ENCODE measurements at regions not wholly inside any gene's neighbourhood (a gene's known extent, or its start where the extent isn't known, plus 50 kb on each side); places are given as distances from the start of the nearest gene placed in this dataset.

DNA sequence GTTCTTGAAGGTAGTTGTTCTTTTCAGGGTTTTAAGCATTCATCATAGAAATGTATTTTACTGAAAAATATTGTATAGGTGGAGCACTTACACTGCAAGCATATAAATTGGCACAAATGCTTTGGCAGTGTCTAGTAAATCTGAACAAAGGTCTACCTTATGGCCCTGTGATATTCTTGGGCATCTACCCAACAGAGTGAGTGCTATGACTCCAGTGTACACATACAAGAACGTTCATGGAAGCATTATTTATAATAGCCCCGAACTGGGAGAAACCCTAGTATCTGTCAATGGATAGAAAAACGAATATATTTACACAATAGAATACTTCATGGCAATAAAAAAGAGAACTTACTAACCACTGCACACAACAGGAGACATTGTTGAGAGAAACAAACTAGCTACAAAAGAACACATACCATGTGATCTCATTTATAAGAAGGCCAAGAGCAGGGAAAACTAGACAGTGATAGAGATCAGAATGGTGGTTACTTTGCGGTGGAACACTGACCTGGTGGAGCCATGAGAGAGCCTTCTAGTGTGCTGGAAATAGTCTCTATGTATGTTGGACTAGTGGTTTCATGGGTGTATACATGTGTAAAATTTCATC is 96.0 kb downstream of the MAB21L3 start:
- H3K9me3 ChIP-seq (ENCODE audit: low read length) = no peaks in the 10 kb centered on the region
- ChIA-PET POLR2A (no interaction called here), CTCF (ENCODE audit: low intra/inter-chr PET ratio, low total read pairs) (no interaction called here)
- TF ChIP-seq IKZF1 (IDR thresholded peaks at IDR 0.05) (no peak), ZNF589 (CRISPR knock-in tag; conservative IDR thresholded peaks at IDR 0.05) (no peak), HNRNPH1 (optimal IDR thresholded peaks at IDR 0.05; ENCODE audit: low read depth, low read length) (no peak), KDM6A (CRISPR knock-in tag; IDR thresholded peaks at IDR 0.05; ENCODE audit: low read depth) (no peak), RXRB (CRISPR knock-in tag; IDR thresholded peaks at IDR 0.05; ENCODE audit: borderline replicate concordance) (no peak), NFYB (CRISPR knock-in tag; IDR thresholded peaks at IDR 0.05) (no peak), HNRNPUL1 (IDR thresholded peaks at IDR 0.05; ENCODE audit: low read depth, low read length) (no peak), BCL6 (CRISPR knock-in tag; IDR thresholded peaks at IDR 0.05) (no peak), ZNF777 (CRISPR knock-in tag; IDR thresholded peaks at IDR 0.05) (no peak), ADNP (CRISPR knock-in tag; IDR thresholded peaks at IDR 0.05) (no peak), ZNF572 (CRISPR knock-in tag; IDR thresholded peaks at IDR 0.05) (no peak)
- TF ChIP-seq, protein P1, sequence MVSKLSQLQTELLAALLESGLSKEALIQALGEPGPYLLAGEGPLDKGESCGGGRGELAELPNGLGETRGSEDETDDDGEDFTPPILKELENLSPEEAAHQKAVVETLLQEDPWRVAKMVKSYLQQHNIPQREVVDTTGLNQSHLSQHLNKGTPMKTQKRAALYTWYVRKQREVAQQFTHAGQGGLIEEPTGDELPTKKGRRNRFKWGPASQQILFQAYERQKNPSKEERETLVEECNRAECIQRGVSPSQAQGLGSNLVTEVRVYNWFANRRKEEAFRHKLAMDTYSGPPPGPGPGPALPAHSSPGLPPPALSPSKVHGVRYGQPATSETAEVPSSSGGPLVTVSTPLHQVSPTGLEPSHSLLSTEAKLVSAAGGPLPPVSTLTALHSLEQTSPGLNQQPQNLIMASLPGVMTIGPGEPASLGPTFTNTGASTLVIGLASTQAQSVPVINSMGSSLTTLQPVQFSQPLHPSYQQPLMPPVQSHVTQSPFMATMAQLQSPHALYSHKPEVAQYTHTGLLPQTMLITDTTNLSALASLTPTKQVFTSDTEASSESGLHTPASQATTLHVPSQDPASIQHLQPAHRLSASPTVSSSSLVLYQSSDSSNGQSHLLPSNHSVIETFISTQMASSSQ (IDR thresholded peaks at IDR 0.05; ENCODE audit: low read depth) = no peak
- TF ChIP-seq, protein P1 (CRISPR knock-in tag; IDR thresholded peaks at IDR 0.05; ENCODE audit: borderline replicate concordance) = no peak
- TF ChIP-seq, protein P2, sequence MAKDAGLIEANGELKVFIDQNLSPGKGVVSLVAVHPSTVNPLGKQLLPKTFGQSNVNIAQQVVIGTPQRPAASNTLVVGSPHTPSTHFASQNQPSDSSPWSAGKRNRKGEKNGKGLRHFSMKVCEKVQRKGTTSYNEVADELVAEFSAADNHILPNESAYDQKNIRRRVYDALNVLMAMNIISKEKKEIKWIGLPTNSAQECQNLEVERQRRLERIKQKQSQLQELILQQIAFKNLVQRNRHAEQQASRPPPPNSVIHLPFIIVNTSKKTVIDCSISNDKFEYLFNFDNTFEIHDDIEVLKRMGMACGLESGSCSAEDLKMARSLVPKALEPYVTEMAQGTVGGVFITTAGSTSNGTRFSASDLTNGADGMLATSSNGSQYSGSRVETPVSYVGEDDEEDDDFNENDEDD (CRISPR knock-in tag; IDR thresholded peaks at IDR 0.05; ENCODE audit: borderline replicate concordance) = no peak
- TF ChIP-seq, protein P3, sequence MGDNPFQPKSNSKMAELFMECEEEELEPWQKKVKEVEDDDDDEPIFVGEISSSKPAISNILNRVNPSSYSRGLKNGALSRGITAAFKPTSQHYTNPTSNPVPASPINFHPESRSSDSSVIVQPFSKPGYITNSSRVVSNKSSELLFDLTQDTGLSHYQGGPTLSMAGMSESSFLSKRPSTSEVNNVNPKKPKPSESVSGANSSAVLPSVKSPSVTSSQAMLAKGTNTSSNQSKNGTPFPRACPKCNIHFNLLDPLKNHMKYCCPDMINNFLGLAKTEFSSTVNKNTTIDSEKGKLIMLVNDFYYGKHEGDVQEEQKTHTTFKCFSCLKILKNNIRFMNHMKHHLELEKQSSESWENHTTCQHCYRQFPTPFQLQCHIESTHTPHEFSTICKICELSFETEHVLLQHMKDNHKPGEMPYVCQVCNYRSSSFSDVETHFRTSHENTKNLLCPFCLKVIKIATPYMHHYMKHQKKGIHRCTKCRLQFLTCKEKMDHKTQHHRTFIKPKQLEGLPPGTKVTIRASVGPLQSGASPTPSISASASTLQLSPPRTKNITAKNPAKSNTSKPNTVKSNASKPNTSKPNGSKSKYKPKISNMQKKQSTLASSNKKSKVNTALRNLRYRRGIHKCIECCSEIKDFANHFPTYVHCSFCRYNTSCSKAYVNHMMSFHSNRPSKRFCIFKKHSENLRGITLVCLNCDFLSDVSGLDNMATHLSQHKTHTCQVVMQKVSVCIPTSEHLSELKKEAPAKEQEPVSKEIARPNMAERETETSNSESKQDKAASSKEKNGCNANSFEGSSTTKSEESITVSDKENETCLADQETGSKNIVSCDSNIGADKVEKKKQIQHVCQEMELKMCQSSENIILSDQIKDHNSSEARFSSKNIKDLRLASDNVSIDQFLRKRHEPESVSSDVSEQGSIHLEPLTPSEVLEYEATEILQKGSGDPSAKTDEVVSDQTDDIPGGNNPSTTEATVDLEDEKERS (CRISPR knock-in tag; IDR thresholded peaks at IDR 0.05) = no peak
- TF ChIP-seq, protein P4, sequence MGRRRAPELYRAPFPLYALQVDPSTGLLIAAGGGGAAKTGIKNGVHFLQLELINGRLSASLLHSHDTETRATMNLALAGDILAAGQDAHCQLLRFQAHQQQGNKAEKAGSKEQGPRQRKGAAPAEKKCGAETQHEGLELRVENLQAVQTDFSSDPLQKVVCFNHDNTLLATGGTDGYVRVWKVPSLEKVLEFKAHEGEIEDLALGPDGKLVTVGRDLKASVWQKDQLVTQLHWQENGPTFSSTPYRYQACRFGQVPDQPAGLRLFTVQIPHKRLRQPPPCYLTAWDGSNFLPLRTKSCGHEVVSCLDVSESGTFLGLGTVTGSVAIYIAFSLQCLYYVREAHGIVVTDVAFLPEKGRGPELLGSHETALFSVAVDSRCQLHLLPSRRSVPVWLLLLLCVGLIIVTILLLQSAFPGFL (CRISPR knock-in tag; IDR thresholded peaks at IDR 0.05) = no peak
- H3K79me2 ChIP-seq (ENCODE audit: insufficient read depth, low read length) = no peaks in the 10 kb centered on the region
- H3K4me2 ChIP-seq (ENCODE audit: low read depth, low read length) = no peak overlapping the region
- H3K27me3 ChIP-seq (ENCODE audit: control insufficient read depth in 1 of 2, insufficient read depth in 2 of 2, low read length in 2 of 2) = peaks cover 1 to 15% of the 10 kb centered on the region in 2 experiments; a peak in 2 of 5 replicates
- FAIRE-seq = no peak
- no peak overlapping the region for H3K4me3 ChIP-seq (replicated peaks in 1 of 3; ENCODE audit: insufficient read depth in 1 of 3, low read depth in 2 of 3, low read length in 3 of 3)
- in situ Hi-C loops (cut with HindIII; ENCODE audit: extremely low pct_ligation_motif_present, low pct_unique_long_range_greater_than_20kb) (loop anchor here (10.0 kb wide), 1 partner anchor 62 kb away; no protein-coding TSS in a partner anchor), intact Hi-C loops (cut with micrococcal nuclease; ENCODE audit: unreplicated experiment) (no loop called here)
- no peak for ATAC-seq
- 17% methylated on average over 4 of the region's 4 CpGs for WGBS (ENCODE audit: low lambda C conversion rate)
- H3K9ac ChIP-seq (ENCODE audit: insufficient read depth, low read depth, low read length) = no peak overlapping the region
- DNase-seq (ENCODE audit: low spot score) = no peak
- no peak overlapping the region for H3K27ac ChIP-seq (ENCODE audit: extremely low read length, insufficient read depth, low read length)
- no peaks in the 10 kb centered on the region for H3K36me3 ChIP-seq (replicated peaks in 1 of 2; ENCODE audit: control insufficient read depth in 1 of 2, insufficient read depth in 2 of 2, low read length in 2 of 2)
- no TSS peak for BruUV-seq (replicated peaks)
- no peak overlapping the region for H2AFZ ChIP-seq (ENCODE audit: low read length)
- no peaks in the 10 kb centered on the region for H4K20me1 ChIP-seq (ENCODE audit: insufficient read depth, low read length)
- peaks cover 8% of the 10 kb centered on the region for H3K4me1 ChIP-seq (ENCODE audit: insufficient read depth, low read length)
